Activated CD8-positive, alpha-beta memory T cell treated with anti-CD3 and anti-CD28 coated beads for 48 hours (primary cell): ENCODE measurements at regions not wholly inside any gene's neighbourhood (a gene's known extent, or its start where the extent isn't known, plus 50 kb on each side); places are given as distances from the start of the nearest gene placed in this dataset.

Experiments
- DNase-seq, 3 experiments: peaks; one replicate each; pipeline ENCODE4 v3.0.0-alpha.2; 2020; ENCODE audit warnings: low read depth in 2 of 3, low spot score in 2 of 3

- no peak for DNase-seq
These were observed 171.0 kb upstream of the RPS6KA3 start for GRCh38 chrX:20437683-20438082.

- DNase-seq = no peak
These were observed 169.2 kb upstream of the RPS6KA3 start for GRCh38 chrX:20435913-20436312.

- no peak for DNase-seq
These were observed 168.3 kb upstream of the RPS6KA3 start for GRCh38 chrX:20434986-20435385.

GRCh38 chrX:20433388-20433775 is 166.7 kb upstream of the RPS6KA3 start:
- DNase-seq = no peak

GRCh38 chrX:20432746-20433387 is 166.2 kb upstream of the RPS6KA3 start:
- no peak for DNase-seq

GRCh38 chrX:20432048-20432447 is 165.3 kb upstream of the RPS6KA3 start:
- DNase-seq = no peak

- DNase-seq = no peak
These were observed 164.8 kb upstream of the RPS6KA3 start for GRCh38 chrX:20431486-20431885.

GRCh38 chrX:20427173-20427770 is 160.6 kb upstream of the RPS6KA3 start:
- no peak for DNase-seq

- no peak for DNase-seq
These were observed 155.0 kb upstream of the RPS6KA3 start for GRCh38 chrX:20421697-20422096.

GRCh38 chrX:20421275-20421674 is 154.6 kb upstream of the RPS6KA3 start:
- no peak for DNase-seq

GRCh38 chrX:20420058-20420457 is 153.3 kb upstream of the RPS6KA3 start:
- no peak for DNase-seq

GRCh38 chrX:20418379-20419150 is 151.9 kb upstream of the RPS6KA3 start:
- no peak for DNase-seq

GRCh38 chrX:20414762-20415445 is 148.2 kb upstream of the RPS6KA3 start:
- no peak for DNase-seq

GRCh38 chrX:20414066-20414465 is 147.4 kb upstream of the RPS6KA3 start:
- no peak for DNase-seq

GRCh38 chrX:20412871-20413486 is 146.3 kb upstream of the RPS6KA3 start:
- DNase-seq = no peak

- no peak for DNase-seq
These were observed 143.8 kb upstream of the RPS6KA3 start for GRCh38 chrX:20410540-20410939.

GRCh38 chrX:20409991-20410390 is 143.3 kb upstream of the RPS6KA3 start:
- DNase-seq = no peak

- no peak for DNase-seq
These were observed 136.2 kb upstream of the RPS6KA3 start for GRCh38 chrX:20402956-20403355.

GRCh38 chrX:20399728-20400414 is 133.2 kb upstream of the RPS6KA3 start:
- no peak for DNase-seq

GRCh38 chrX:20397587-20397986 is 130.9 kb upstream of the RPS6KA3 start:
- DNase-seq = no peak

GRCh38 chrX:20394451-20394850 is 127.7 kb upstream of the RPS6KA3 start:
- DNase-seq = no peak
